Muscle layer of duodenum (tissue), 2 donors: ENCODE measurements at regions not wholly inside any gene's neighbourhood (a gene's known extent, or its start where the extent isn't known, plus 50 kb on each side); places are given as distances from the start of the nearest gene placed in this dataset.

ENCODE experiments used
- H3K27ac ChIP-seq: one replicate; pipeline ENCODE4 v1.7.0; 2013; ENCODE audit warnings: mild to moderate bottlenecking, low read length
- H3K27me3 ChIP-seq: one replicate; pipeline ENCODE4 v1.7.0; 2013; ENCODE audit warnings: low read depth, mild to moderate bottlenecking, control low read depth, low read length
- H3K36me3 ChIP-seq, 2 donors: one replicate each; pipeline ENCODE4 v1.7.0; 2013; ENCODE audit warnings: low read length in 2 of 2, control low read depth in 1 of 2, mild to moderate bottlenecking in 1 of 2; ENCODE audit not compliant: insufficient read depth in 2 of 2, control insufficient read depth in 1 of 2
- H3K4me1 ChIP-seq, 2 donors: one replicate each; pipeline ENCODE4 v1.7.0; 2013; ENCODE audit warnings: low read length in 2 of 2, mild to moderate bottlenecking in 2 of 2, control low read depth in 1 of 2, moderate library complexity in 1 of 2; ENCODE audit not compliant: insufficient read depth in 2 of 2, control insufficient read depth in 1 of 2
- H3K4me3 ChIP-seq, 2 donors: one replicate each; pipeline ENCODE4 v1.7.0; 2013; ENCODE audit warnings: low read length in 2 of 2, low read depth in 1 of 2, mild to moderate bottlenecking in 1 of 2
- H3K9me3 ChIP-seq, 2 donors: one replicate each; pipeline ENCODE4 v1.7.0; 2013; ENCODE audit warnings: low read length in 2 of 2, control low read depth in 1 of 2, mild to moderate bottlenecking in 1 of 2; ENCODE audit not compliant: control insufficient read depth in 1 of 2
- donor health status: healthy.

DNA sequence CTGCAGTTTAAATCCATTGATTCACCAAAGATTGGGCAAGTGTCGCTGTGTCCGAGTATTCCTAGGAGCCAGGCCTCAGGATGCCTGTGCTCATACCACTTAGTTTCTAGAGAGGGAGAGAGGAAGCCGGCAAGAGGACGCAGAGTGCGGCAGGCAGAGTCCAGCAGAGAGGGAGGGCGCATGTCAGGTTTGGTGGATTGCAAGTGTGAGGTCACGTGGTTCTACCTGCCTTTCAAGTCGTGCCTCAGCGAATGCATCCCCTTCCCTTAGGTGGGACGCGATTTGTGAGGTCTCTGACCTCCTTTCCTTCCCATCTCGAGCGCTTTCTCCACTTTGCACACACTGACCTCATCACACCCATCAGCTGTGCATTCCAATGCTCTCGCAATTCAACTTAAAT lies 188.1 kb downstream of the TMEM18 start:
- Histone ChIP-seq H3K9me3 (no peaks in the 10 kb centered on the region), H3K27me3 (no peaks in the 10 kb centered on the region), H3K4me1 (no peaks in the 10 kb centered on the region), H3K36me3 (no peaks in the 10 kb centered on the region), H3K4me3 (no peak overlapping the region), H3K27ac (no peak overlapping the region)

GRCh38 chr2:487186-488079 lies 189.8 kb downstream of the TMEM18 start:
- Histone ChIP-seq H3K36me3 (no peaks in the 10 kb centered on the region), H3K9me3 (no peaks in the 10 kb centered on the region), H3K27ac (no peak overlapping the region), H3K4me1 (no peaks in the 10 kb centered on the region), H3K27me3 (no peaks in the 10 kb centered on the region), H3K4me3 (no peak overlapping the region)

DNA sequence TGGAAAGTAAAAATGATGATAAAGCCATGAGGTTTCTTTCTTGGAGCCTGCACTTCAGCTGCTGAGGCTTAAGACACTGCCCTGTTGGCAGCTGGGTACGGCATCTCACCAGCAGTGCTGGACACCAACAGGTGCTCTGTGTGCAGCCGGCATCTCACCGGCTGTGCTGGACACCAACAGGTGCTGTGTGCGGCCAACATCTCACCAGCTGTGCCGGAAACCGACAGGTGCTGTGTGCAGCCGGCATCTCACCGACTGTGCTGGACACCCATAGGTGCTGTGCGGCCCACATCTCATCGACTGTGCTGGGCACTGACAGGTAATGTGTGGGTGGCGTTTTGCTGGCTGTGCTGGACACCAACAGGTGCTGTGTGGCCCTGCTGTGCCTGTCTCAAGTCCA lies 190.8 kb downstream of the TMEM18 start:
- Histone ChIP-seq H3K9me3 (no peaks in the 10 kb centered on the region), H3K36me3 (no peaks in the 10 kb centered on the region), H3K27ac (no peak overlapping the region), H3K4me1 (no peaks in the 10 kb centered on the region), H3K27me3 (no peaks in the 10 kb centered on the region), H3K4me3 (no peak overlapping the region)

- Histone ChIP-seq H3K27ac (no peak overlapping the region), H3K4me3 (no peak overlapping the region), H3K9me3 (no peaks in the 10 kb centered on the region), H3K27me3 (no peaks in the 10 kb centered on the region), H3K4me1 (no peaks in the 10 kb centered on the region), H3K36me3 (no peaks in the 10 kb centered on the region)
Measured at GRCh38 chr2:481388-481787, 193.5 kb upstream of the ALKAL2 start.

DNA sequence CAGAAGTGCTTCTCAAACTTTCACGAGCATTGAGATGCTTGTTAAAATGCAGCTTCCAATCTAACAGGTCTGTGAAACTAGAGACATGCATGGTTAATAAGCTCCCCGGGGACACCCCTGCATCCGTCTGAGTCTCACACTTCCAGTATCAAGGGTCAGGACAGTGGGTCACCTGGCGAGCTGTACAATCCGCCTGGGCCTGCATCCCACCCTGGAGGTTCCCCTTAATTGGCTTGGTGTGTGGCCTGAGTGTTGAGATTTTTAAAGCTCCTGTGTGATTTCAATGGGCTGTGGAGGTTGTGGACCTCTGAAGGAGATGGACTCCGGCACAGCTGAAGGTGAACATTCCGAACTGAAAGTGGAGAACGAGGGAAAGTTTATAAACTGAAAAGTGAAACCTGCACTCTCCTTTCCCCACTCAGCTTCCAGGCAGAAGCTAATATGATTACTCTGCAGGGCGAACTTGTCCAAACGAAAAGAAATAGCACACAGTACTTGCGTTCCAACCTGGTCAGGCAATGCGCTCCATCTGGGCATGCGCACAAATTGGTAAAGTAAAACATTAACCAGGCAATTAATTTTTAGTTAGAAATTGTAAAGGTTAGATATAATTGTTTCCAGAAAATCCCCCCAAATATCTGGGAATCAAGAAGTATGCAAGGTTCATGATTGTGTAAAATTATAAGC lies 191.7 kb upstream of the ALKAL2 start:
- Histone ChIP-seq H3K4me1 (no peaks in the 10 kb centered on the region), H3K36me3 (no peaks in the 10 kb centered on the region), H3K4me3 (peak overlapping the region; percentile 9 to 43), H3K27ac (no peak overlapping the region), H3K27me3 (no peaks in the 10 kb centered on the region), H3K9me3 (no peaks in the 10 kb centered on the region)

DNA sequence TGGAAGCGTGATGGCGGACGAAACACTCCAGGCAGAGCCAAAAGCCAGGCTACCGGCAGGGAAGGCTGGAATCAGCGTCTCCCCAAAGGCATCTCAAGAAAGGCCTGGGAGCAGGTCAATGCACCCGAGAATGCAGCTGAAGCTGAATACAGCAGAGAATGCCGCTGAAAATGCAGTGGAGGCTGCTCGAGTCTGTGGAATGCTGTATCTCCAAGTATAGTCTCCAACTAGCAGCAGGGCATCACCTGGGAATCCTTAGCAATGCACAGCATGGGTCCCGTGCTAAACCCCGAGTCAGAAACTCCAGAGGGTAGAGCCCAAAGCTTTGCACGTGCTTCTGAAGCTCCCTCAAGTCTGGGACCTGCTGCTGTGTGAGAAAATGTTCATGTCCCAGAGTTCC lies 191.1 kb upstream of the ALKAL2 start:
- Histone ChIP-seq H3K27ac (no peak overlapping the region), H3K27me3 (no peaks in the 10 kb centered on the region), H3K9me3 (no peaks in the 10 kb centered on the region), H3K36me3 (no peaks in the 10 kb centered on the region), H3K4me3 (no peak overlapping the region), H3K4me1 (no peaks in the 10 kb centered on the region)

DNA sequence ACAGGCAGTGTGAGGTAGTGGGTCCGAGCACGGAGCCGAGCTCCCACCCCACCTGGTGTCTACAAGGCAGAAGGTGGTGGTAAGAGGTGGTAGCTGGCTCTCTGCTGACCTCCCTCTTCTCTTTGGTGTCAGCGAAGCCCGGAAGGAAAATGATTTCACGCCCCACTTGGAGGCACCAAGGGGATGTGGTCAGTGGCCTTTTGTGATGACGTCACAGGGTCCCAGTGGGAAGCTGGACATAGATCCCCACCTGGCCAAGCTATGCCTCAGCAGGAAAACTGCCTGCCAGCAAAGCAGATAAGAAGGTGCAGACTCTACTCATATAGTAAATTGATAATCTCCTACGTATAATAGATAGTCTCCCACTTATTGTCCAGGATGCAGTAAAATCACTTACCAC lies 183.7 kb upstream of the ALKAL2 start:
- H3K9me3 ChIP-seq: peaks cover 3% of the 10 kb centered on the region in 2 donors
- peaks cover 0 to 7% of the 10 kb centered on the region in 2 donors for H3K4me1 ChIP-seq
- H3K27me3 ChIP-seq: no peaks in the 10 kb centered on the region
- no peak overlapping the region for H3K27ac ChIP-seq
- no peaks in the 10 kb centered on the region for H3K36me3 ChIP-seq
- no peak overlapping the region for H3K4me3 ChIP-seq

DNA sequence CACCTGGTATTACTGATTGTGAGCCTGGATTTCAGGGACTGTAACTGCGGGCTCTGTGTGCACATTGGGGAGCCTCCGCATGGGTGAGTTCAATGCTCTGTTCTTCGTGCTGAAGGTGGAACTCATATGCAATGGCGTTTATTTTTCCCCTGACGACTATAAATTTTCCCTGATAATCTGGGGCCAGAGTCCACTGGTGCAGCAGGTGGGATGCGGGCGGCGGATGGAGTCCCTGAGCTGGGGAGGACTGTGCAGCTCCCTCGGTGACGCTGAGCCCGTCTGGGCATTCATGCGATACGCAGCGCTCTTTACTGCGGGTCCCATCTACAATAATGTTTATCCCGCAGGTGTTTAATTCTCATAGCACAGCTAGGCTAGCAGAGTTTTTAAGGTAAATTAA lies 181.6 kb upstream of the ALKAL2 start:
- no peaks in the 10 kb centered on the region for H3K27me3 ChIP-seq
- no peak overlapping the region for H3K4me3 ChIP-seq
- H3K9me3 ChIP-seq: peaks cover 3% of the 10 kb centered on the region in 2 donors
- H3K27ac ChIP-seq: no peak overlapping the region
- no peaks in the 10 kb centered on the region for H3K36me3 ChIP-seq
- peaks cover 0 to 7% of the 10 kb centered on the region in 2 donors for H3K4me1 ChIP-seq

DNA sequence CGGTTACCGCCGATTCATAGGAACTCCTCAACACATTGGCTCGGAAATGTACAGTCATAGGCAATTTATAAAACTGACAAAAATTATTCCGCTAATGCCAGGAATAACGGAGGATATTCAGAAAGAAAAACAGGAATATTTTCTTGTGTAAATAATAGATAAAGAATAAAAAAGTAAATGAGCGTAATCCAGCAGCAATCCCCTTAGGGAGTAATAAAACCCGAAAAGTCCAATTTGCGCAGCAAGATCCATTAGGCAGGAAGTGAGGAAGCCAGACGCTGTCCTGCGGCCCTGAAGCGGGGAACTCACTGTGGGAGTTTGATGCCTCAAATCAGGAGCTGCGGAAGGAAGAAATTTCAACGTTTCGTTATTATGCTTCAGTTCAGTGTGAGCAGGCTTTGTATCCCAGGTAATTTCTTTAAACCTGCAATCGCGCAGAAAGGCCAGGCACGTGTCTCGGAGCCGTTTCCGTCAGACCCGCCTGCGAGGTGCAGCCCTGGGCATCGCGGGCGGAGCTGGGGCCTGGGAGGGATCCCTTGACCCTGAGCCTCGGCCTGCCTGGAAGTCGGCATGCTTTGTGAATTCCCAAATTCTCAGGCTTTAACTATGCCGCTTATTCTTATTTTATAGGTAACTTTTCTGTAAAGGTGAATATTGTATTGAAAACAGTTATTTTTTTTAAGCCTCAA lies 180.9 kb upstream of the ALKAL2 start:
- H3K4me3 ChIP-seq: peak overlapping the region in 1 of 2 donors; percentile 19
- peaks cover 3% of the 10 kb centered on the region in 2 donors for H3K9me3 ChIP-seq
- no peaks in the 10 kb centered on the region for H3K27me3 ChIP-seq

DNA sequence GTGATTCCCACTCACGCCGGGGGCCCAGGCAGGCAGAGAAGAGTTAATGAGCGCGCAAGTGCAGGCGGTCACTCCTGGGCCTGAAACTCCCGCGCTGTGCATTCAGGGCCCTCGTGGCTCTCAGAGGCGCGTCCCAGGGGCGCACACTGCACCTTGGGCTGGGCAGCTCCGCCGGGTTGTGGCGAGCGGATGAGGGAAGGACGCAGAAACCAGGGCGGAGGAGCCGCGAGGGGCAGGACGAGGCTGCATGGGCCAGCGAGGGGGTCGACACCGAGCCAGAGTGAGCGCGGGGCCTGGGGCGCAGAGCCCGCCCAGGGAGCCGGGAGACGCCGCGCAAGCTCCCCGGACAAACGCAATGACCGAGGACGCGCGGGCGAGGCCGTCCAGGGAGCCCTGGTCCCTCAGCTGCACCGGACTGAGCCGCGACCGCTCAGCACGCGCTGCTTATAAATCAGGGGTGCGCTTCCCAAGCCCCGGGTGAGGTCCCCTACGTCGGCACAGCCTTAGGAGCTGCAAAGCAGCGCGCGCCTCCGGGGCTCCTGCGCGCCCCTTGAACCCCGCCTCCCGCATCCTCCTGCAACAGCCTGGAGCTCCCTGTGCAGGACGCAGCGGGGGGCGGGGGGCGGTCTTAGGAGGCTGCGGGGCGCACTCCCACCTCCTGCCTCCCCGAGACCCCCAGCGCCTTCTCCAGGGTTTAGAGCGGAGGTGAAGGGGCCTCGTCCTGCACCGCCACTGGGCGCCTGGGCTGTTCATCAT lies 180.2 kb upstream of the ALKAL2 start:
- no peaks in the 10 kb centered on the region for H3K27me3 ChIP-seq
- H3K9me3 ChIP-seq: peaks cover 0 to 3% of the 10 kb centered on the region in 2 donors
- H3K36me3 ChIP-seq: no peaks in the 10 kb centered on the region
- peak overlapping the region in 1 of 2 donors; percentile 19 for H3K4me3 ChIP-seq
- H3K4me1 ChIP-seq: peaks cover 0 to 7% of the 10 kb centered on the region in 2 donors
- no peak overlapping the region for H3K27ac ChIP-seq

More for the DNA sequence above, 180.9 kb upstream of the ALKAL2 start:
- Histone ChIP-seq H3K36me3 (no peaks in the 10 kb centered on the region), H3K4me1 (peaks cover 0 to 7% of the 10 kb centered on the region in 2 donors), H3K27ac (no peak overlapping the region)

DNA sequence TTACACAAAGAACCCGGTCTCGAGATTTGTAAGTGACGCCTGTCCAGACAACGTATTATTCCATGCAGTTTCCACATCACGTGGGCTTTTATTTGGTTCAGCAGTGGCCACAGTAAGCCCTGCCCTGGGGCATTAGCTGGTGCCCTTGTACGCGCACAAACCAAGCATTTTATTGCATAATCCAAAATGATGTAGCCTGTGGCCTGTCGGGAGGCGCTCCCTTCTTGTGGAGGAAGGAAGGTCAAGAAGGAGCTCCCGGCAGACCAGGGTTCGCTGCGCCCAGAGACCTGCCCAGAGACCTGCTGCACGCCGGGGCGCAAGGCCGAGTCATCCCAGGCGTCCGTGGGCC lies 179.6 kb upstream of the ALKAL2 start:
- Histone ChIP-seq H3K27me3 (no peaks in the 10 kb centered on the region), H3K4me3 (no peak overlapping the region), H3K36me3 (no peaks in the 10 kb centered on the region), H3K9me3 (no peaks in the 10 kb centered on the region), H3K27ac (no peak overlapping the region), H3K4me1 (peaks cover 0 to 7% of the 10 kb centered on the region in 2 donors)
